ENCODE measurements at regions not wholly inside any gene's neighbourhood (a gene's known extent, or its start where the extent isn't known, plus 50 kb on each side); places are given as distances from the start of the nearest gene placed in this dataset.

- intact Hi-C loops (cut with DNase I): no loop called here
- DNase-seq: no peak
- no peaks in the 10 kb centered on the region for H3K4me1 ChIP-seq
- no peak overlapping the region for H3K27ac ChIP-seq
- 71 to 77% methylated on average over 2 of the region's 2 CpGs for WGBS, 2 donors
- TF ChIP-seq, protein P1, sequence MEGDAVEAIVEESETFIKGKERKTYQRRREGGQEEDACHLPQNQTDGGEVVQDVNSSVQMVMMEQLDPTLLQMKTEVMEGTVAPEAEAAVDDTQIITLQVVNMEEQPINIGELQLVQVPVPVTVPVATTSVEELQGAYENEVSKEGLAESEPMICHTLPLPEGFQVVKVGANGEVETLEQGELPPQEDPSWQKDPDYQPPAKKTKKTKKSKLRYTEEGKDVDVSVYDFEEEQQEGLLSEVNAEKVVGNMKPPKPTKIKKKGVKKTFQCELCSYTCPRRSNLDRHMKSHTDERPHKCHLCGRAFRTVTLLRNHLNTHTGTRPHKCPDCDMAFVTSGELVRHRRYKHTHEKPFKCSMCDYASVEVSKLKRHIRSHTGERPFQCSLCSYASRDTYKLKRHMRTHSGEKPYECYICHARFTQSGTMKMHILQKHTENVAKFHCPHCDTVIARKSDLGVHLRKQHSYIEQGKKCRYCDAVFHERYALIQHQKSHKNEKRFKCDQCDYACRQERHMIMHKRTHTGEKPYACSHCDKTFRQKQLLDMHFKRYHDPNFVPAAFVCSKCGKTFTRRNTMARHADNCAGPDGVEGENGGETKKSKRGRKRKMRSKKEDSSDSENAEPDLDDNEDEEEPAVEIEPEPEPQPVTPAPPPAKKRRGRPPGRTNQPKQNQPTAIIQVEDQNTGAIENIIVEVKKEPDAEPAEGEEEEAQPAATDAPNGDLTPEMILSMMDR (IDR thresholded peaks at IDR 0.05): no peak
- TF ChIP-seq POLR2A (IDR thresholded peaks at IDR 0.05): no peak
- no peaks in the 10 kb centered on the region for H3K36me3 ChIP-seq
- H3K27me3 ChIP-seq: no peaks in the 10 kb centered on the region
- H3K9me3 ChIP-seq: no peaks in the 10 kb centered on the region
- H3K4me3 ChIP-seq (replicated peaks in 1 of 3): no peak overlapping the region
These were observed 817.3 kb upstream of the AGA start for GRCh38 chr4:178259566-178259965.

DNA sequence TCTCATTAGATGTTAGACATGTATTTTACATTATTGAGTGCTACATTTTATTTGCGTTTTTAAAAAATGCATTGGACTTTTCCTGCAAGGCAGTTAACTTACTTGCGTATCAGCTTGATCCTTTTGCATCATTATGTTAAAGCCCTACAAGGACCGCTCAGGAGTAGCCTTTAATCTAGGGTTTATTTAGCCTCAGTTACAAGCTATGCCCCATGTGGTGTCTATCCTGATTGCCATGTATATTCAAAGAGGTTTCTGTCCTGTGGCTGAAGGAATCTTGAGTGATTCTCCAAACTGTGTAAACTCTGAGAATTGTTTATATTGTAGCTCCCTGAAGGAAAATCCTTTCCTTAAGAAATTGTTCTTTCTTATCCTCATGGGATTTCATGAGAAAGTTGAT is 821.8 kb upstream of the AGA start:
- Histone ChIP-seq H3K27me3 (no peaks in the 10 kb centered on the region), H3K4me3 (replicated peaks in 1 of 3) (no peak overlapping the region), H3K36me3 (no peaks in the 10 kb centered on the region), H3K27ac (no peak overlapping the region), H3K9me3 (no peaks in the 10 kb centered on the region), H3K4me1 (no peaks in the 10 kb centered on the region)
- no peak for TF ChIP-seq POLR2A (IDR thresholded peaks at IDR 0.05)
- TF ChIP-seq, protein P1 (IDR thresholded peaks at IDR 0.05): no peak
- no peak for DNase-seq
- intact Hi-C loops (cut with DNase I): no loop called here
- WGBS, 2 donors: 50 to 59% methylated on average over 3 of the region's 3 CpGs

DNA sequence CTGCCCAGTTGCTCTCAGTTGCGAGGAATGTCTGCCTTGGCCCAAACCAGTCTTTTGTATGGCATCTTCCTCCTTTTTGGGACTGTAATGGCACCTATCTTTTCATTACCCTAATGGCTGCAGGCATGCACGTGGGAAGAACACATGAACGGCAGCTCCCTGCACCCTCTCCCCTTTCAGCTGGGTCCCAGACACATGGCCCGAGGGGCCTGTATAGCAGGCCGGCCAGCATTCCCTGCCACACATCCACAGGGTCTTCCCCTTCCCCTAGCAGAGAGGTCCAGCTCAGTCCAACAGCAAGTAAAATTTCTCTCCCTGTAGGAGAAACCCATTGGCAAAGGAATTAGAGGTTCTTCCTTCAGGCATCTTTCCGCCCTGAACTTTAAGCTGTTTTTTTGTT is 829.1 kb upstream of the AGA start:
- intact Hi-C loops (cut with DNase I): no loop called here
- Histone ChIP-seq H3K27ac (no peak overlapping the region), H3K9me3 (no peaks in the 10 kb centered on the region), H3K4me1 (no peaks in the 10 kb centered on the region), H3K27me3 (no peaks in the 10 kb centered on the region), H3K36me3 (no peaks in the 10 kb centered on the region), H3K4me3 (replicated peaks in 1 of 3) (no peak overlapping the region)
- DNase-seq: no peak
- WGBS, 2 donors: 85 to 95% methylated on average over 6 of the region's 6 CpGs
- TF ChIP-seq, protein P1 (IDR thresholded peaks at IDR 0.05): no peak
- TF ChIP-seq POLR2A (IDR thresholded peaks at IDR 0.05): no peak

GRCh38 chr4:178273168-178273567 is 830.9 kb upstream of the AGA start:
- Histone ChIP-seq H3K27ac (no peak overlapping the region), H3K4me3 (replicated peaks in 1 of 3) (no peak overlapping the region), H3K27me3 (no peaks in the 10 kb centered on the region), H3K9me3 (no peaks in the 10 kb centered on the region), H3K36me3 (no peaks in the 10 kb centered on the region), H3K4me1 (no peaks in the 10 kb centered on the region)
- intact Hi-C loops (cut with DNase I): no loop called here
- WGBS, 2 donors: 89 to 90% methylated on average over 2 of the region's 2 CpGs
- no peak for DNase-seq
- TF ChIP-seq, protein P1 (IDR thresholded peaks at IDR 0.05): no peak
- TF ChIP-seq POLR2A (IDR thresholded peaks at IDR 0.05): no peak

DNA sequence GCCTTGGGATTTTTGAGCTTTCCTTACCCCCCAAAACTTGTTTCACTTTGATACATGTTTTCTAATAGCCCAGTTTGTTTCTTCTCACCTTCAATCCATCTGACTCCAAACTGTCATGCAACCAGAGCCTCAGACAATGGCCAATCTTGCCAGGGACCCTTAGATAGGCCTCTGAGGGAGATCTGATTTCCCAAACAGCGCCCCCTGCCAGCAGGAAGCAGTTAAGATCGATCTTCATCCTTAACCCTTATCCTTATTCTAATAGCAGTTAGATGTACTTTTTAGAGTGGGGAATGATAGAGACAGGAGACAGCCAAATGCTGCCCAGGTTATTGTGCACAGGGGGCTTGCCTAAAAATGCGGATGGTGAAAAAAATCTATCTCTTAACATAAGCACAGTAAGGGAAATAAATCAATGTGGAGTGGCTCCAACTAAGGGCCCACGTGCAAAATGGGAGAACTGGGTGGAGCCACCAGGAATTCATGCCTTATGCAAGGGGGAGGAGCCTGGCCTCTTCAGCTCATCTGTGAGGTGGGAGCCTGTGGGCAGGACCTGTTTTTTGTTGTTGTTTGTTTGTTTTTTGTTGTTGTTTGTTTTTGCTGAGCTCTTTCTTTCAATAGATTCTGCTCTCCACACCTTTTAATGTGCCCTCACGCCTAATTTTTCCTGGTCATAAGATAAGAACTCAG is 833.6 kb upstream of the AGA start:
- no peak overlapping the region for H3K4me3 ChIP-seq (replicated peaks in 1 of 3)
- H3K4me1 ChIP-seq: no peaks in the 10 kb centered on the region
- H3K9me3 ChIP-seq: no peaks in the 10 kb centered on the region
- intact Hi-C loops (cut with DNase I): no loop called here
- 64 to 67% methylated on average over 5 of the region's 5 CpGs for WGBS, 2 donors
- no peaks in the 10 kb centered on the region for H3K27me3 ChIP-seq
- no peaks in the 10 kb centered on the region for H3K36me3 ChIP-seq
- H3K27ac ChIP-seq: no peak overlapping the region
- DNase-seq: no peak
- TF ChIP-seq, protein P1 (IDR thresholded peaks at IDR 0.05): no peak
- no peak for TF ChIP-seq POLR2A (IDR thresholded peaks at IDR 0.05)
